GM23248 (cell line): ENCODE measurements at regions not wholly inside any gene's neighbourhood (a gene's known extent, or its start where the extent isn't known, plus 50 kb on each side); places are given as distances from the start of the nearest gene placed in this dataset.
"Not testable (repeated sequence)": the region's sequence is repeated elsewhere in the genome, so short reads cannot be mapped to it uniquely, and the experiment has no call there.

Source experiments
- EZH2 ChIP-seq: fragments of 200-600 bp; sonication (generic); IDR thresholded peaks from 2 replicates; pipeline ENCODE4 v1.6.1; 2018; ENCODE audit warnings: antibody characterized with exemption, mild to moderate bottlenecking; ENCODE audit not compliant: insufficient read depth, poor library complexity, severe bottlenecking
- EZH2phosphoT487 ChIP-seq: fragments of 200-600 bp; sonication (generic); IDR thresholded peaks from 2 replicates; pipeline ENCODE4 v1.6.1; 2018; ENCODE audit warnings: antibody characterized with exemption, moderate library complexity, mild to moderate bottlenecking, low read depth; ENCODE audit not compliant: insufficient read depth

DNA sequence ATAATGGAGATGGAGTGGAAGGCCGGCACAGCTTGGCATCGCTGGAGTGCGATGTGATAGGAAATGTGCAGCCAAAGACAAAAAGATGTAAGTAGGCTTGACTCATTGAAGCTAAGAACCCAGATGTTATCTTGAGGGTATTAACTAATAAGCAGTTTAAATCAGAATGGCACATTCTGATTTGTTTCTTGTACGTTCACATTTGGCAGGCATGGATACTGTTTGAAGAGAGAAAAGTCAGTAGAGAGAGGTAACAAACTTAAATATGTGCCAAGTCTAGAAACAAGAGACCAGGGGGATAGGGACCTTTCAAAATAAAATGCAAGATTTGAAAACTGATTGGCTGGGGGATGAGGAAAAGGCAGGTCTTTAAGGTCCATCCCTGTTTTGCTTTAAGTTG is 51.0 kb downstream of the PPIAL4F start:
- peak; percentile 69 for TF ChIP-seq EZH2
- not testable (repeated sequence) for TF ChIP-seq EZH2phosphoT487
